ENCODE measurements at regions not wholly inside any gene's neighbourhood (a gene's known extent, or its start where the extent isn't known, plus 50 kb on each side); places are given as distances from the start of the nearest gene placed in this dataset.
A peak's percentile ranks its signal among the peaks of the same experiment; 100 is the strongest.
"Not testable (repeated sequence)": the region's sequence is repeated elsewhere in the genome, so short reads cannot be mapped to it uniquely, and the experiment has no call there.

- no peak for DNase-seq
Measured at GRCh38 chr3:40756500-40756899, 231.7 kb downstream of the ZNF621 start.

- DNase-seq = not testable (repeated sequence)
Measured at GRCh38 chr3:40762771-40763170, 238.0 kb downstream of the ZNF621 start.

- no peak for DNase-seq
Measured at GRCh38 chr3:40763807-40764206, 239.0 kb downstream of the ZNF621 start.

- DNase-seq = no peak
Measured at GRCh38 chr3:40764747-40765146, 240.0 kb downstream of the ZNF621 start.

- no peak for DNase-seq
Measured at GRCh38 chr3:40765884-40766283, 241.1 kb downstream of the ZNF621 start.

GRCh38 chr3:40766396-40766795 lies 241.6 kb downstream of the ZNF621 start:
- no peak for DNase-seq

GRCh38 chr3:40768046-40768445 lies 243.3 kb downstream of the ZNF621 start:
- DNase-seq = no peak

- DNase-seq = no peak
Measured at GRCh38 chr3:40768536-40768935, 243.8 kb downstream of the ZNF621 start.

GRCh38 chr3:40770061-40770460 lies 245.3 kb downstream of the ZNF621 start:
- no peak for DNase-seq

- no peak for DNase-seq
Measured at GRCh38 chr3:40771112-40771511, 246.4 kb downstream of the ZNF621 start.

GRCh38 chr3:40779039-40779438 lies 254.3 kb downstream of the ZNF621 start:
- no peak for DNase-seq

- DNase-seq = peak; percentile 27
Measured at GRCh38 chr3:40780291-40780924, 255.6 kb downstream of the ZNF621 start.

GRCh38 chr3:40780925-40781406 lies 256.2 kb downstream of the ZNF621 start:
- DNase-seq = no peak

GRCh38 chr3:40782111-40782721 lies 257.5 kb downstream of the ZNF621 start:
- DNase-seq = no peak

GRCh38 chr3:40790746-40791145 lies 266.0 kb downstream of the ZNF621 start:
- no peak for DNase-seq

- no peak for DNase-seq
Measured at GRCh38 chr3:40793730-40794129, 269.0 kb downstream of the ZNF621 start.

GRCh38 chr3:40800343-40800742 lies 275.6 kb downstream of the ZNF621 start:
- DNase-seq = no peak

GRCh38 chr3:40801284-40801741 lies 276.6 kb downstream of the ZNF621 start:
- no peak for DNase-seq

- DNase-seq = no peak
Measured at GRCh38 chr3:40803311-40803710, 278.6 kb downstream of the ZNF621 start.

- no peak for DNase-seq
Measured at GRCh38 chr3:40805456-40805855, 280.7 kb downstream of the ZNF621 start.

GRCh38 chr3:40810813-40811212 lies 286.1 kb downstream of the ZNF621 start:
- no peak for DNase-seq

GRCh38 chr3:40817017-40817416 lies 292.3 kb downstream of the ZNF621 start:
- DNase-seq = no peak

GRCh38 chr3:40821315-40821714 lies 296.6 kb downstream of the ZNF621 start:
- no peak for DNase-seq

GRCh38 chr3:40827226-40827625 lies 302.5 kb downstream of the ZNF621 start:
- no peak for DNase-seq
